Hippocampal formation (tissue), 2 donors: ENCODE measurements at regions not wholly inside any gene's neighbourhood (a gene's known extent, or its start where the extent isn't known, plus 50 kb on each side); places are given as distances from the start of the nearest gene placed in this dataset.
"Not testable (repeated sequence)": the region's sequence is repeated elsewhere in the genome, so short reads cannot be mapped to it uniquely, and the experiment has no call there.

Experiments used
- DNase-seq, 2 donors: peaks; one replicate each; lab custom pipeline; 2025; lab: John Stamatoyannopoulos, UW

DNA sequence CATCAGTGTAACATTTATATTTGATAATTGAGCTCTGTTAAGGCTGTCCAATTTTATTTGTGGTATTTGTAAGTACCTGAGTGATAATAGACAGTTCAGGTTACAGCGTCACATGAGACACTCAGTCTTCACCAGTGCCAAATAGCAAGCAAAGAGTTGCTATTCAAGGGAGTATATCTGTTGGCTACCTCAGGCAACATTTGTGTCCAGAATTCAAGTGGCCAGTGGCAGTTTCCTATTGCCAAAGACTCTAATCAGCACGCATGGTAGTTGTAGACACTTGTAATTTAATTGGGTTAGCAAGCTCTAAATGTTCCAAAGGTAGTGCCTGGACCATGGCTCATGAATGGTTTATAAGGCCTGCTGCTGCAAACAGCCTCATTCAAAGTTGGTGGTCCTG lies 1524.3 kb upstream of the B3GALT2 start:
- DNase-seq: no peak

DNA sequence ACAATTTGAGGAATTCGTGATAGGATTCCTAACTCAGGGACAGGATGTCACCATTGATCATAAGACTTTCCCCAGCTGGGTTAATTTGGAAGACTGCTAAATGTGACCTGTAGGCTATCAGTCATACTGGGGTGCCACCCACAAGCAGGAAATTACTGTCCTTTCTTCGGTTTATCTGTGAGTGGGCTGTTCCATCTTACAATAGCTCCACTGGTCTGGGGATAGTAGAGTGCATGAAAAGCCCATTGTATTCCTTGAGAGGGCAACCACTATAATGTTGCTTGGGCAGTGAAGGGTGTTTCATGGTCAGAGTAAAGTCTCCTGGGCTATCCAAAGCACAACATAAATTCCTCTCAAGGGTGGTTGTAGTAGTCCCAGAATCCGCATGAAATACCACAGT lies 1523.0 kb upstream of the B3GALT2 start:
- no peak for DNase-seq

DNA sequence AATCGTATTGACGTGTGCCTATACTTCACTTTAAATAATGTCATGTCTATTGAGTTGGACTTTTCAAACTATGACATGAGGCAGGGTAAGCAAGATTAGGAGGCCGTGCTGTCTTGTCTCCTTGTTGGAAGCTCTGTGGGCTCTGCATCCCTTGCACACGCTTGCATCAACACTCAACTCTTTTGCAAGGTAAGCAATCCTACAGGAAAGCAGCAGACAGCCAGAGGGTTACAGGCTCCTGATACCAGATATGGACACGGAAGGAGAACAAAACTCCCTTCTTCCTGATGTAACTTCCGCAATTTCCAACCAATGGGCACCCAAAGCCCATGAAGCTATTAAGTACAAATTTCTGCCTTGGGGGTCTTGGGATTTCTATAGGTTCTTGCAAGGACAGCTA lies 1520.7 kb upstream of the B3GALT2 start:
- DNase-seq: no peak

DNA sequence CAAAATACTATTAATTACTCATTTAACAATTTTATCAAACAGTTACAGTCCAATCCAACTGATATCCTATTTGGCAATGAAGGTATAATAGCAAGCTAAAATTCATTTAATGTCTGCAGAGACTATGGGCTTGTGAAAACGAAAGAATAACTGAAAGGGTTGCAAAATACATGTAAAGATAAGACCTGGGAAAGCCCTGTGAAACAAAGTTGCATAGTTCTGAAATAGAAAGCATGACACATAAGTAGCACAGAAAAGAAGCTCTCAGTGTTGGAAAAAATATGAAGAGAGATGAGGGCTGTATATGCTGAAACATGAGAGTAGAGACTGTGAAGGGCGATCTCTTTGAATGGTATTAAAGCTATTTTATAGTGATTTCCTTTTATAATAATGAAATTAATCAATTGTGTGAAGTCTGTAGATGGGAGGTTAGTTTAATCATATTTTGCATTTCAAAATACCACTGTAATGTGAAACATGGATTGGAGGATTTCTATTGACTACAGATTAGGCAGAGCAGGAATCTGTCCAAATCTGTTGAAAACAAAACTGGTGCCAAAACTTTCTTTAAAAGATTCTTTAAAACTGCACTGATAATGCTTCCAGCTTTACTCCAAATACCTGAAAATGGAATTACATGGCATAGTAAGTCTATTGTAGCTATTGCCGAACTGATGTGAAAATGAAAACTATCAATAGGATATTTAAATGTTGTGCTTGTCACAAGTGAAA lies 1518.9 kb upstream of the B3GALT2 start:
- no peak for DNase-seq

DNA sequence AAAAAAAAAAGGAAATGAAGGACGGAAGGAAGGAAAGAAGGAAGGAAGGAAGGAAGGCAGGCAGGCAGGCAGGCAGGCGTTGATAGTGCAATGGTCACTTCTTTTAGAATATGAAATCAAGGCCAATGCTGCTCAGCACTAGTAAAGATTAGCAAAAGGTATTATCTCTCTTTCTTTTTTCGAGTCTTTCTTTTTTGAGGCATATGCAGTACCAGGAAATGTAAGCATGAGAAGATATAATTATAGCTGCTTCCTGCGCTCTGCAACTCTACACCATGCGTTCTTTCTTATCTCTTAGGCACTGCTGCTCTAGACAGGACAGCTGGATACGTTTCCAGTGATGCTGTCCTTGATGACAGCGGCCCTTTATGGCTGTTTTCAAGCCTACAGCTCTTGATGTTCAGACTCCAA lies 1512.5 kb upstream of the B3GALT2 start:
- DNase-seq: no peak

DNA sequence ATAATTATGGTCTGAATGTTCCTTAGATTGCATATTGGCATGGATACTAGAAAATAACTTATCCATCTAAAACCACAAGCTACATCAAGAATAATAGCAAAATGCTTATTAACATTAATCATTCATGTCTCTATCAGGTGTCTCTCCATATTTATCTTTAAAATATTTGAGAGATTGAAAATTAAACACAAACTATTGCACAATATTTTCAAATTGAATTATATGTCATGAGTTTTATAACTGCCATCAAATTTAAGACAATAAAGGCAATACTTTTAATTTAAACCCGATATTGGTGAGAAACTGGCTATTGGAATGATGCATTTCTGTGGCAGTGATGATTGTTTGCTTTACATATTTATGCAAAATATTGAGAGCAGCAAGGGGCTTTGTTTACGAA lies 1506.8 kb upstream of the B3GALT2 start:
- DNase-seq: no peak

DNA sequence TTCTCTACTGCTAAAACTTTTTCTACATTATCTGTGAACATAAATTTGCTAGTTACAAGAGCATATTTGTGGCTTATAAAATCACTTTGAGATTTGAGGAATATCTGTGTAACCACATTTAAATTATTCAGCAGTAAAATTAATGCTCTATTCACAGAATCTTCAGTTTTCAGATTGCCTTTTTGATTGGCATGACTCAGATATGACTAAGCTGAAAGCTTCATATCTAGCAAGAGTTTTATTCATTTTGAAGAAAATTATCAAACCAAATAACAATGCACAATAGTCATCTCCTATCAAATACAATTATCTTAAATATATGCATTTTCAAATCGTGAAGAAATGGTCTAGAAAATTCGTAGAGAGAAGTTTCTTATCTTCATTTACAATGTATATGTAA lies 1498.2 kb upstream of the B3GALT2 start:
- no peak for DNase-seq

DNA sequence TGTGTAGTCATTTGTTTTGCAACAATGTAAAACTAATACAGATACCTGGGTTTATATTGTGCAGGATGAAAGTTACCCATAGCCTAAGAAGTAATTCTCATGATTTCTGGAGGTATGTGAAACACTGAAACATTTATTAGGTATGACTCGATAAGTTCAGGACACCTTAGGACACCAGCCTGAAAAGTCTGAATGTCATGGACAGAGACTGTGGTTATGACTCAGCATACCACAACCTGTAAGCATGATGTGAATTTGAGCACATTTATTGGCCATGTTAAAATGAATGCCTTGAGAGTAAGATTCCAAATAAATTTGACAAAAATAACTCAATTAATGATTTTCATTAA lies 1471.7 kb upstream of the B3GALT2 start:
- no peak for DNase-seq

DNA sequence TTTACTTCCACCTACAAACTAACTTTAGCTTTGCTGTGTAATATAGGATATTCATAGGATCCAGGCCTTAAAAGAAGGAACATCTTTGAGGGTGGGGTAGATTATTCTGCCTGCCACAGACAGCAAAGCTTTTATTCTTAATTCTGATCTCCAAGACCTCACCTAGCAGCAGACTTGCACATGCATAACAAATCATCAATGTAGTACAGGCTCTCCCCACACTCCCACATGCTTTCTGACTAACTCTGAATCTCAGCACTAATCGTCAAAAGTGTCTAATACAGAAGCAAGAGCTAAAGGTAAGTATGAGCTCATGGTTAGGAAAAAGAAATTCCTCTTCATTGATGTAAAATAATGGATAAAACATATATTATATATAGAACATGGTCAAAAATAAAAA lies 1468.5 kb upstream of the B3GALT2 start:
- no peak for DNase-seq

DNA sequence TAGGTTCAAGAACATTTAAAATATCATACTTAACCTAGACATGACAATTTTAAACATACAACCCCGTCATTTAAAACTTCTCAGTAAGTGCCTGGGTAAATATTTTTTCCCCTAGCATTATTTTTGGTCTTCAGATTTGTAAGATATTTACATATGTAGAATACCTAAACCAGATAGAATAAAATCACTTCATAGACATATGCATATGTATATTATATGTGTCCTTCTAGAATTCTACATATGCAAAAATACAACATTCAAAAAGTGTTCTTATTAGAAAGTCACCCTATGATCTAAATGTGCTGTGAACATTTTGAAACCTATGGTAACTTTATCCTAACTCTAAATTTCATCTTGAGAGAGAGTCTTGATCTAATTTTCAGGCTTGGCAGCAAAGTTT lies 1467.0 kb upstream of the B3GALT2 start:
- DNase-seq: no peak

DNA sequence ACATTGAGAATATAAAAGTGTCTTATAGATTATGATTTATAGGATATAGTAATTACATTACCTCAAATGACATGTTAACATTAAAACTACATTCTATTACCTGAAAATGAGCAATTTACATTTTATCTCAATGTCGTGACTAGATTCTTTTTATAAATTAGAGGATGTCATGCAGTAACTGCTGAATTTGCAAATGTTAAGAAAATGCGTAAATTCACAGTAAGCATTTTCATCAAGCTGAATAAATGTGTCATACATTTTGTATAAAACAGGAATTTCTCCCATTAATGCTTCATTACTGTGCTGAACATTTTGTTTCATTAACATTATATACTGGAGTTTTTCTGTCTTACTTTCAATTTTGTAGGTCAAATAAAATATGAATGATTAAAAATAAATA lies 1460.7 kb upstream of the B3GALT2 start:
- no peak for DNase-seq

DNA sequence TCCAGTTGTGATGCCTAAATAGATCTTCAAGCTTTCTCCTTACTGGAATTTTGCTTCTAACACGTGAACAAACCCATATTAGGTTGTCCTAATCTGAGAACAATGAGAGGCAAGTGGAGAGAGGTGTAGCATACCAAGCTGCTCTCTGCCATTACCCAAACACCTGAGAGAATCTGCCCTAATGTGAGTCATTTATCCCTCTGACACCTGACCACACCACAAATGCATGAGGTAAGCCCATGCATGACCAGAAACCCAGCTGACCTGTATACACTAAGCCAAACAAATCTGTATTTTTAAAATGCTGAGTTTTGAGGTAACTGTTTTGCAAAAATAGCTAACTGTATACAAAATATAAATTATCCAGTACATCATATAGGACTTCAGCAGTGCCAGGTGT lies 1458.1 kb upstream of the B3GALT2 start:
- DNase-seq: no peak

DNA sequence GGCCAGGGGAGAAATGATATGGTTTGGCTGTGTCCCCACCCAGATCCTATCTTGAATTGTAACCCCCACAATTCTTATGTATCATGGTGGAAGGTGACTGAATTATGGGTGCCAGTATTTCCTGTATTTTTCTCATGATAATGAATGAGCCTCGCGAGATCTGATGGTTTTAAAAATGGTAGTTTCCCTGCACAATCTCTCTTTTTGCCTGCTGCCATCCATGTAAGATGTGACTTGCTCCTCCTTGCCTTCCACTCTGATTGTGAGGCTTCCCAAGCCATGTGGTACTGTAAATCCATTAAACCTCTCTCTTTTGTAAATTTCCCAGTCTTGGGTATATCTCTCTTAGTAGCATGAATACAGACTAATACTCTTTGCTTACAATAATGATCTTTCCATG lies 1453.9 kb upstream of the B3GALT2 start:
- no peak for DNase-seq

DNA sequence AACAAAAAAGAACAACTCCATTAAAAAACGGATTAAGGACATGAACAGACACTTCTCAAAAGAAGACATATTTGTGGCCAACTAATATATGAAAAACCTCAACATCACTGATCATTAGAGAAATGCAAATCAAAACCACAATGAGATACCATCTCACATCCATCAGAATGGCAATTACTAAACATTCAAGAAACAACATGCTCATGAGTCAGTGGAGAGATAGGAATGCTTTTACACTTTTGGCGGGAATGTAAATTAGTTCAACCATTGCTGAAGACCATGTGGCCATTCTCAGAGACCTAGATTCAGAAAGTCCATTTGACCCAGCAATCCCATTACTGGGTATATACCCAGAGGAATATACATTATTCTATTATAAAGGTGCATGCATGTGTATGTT lies 1442.6 kb upstream of the B3GALT2 start:
- no peak for DNase-seq

DNA sequence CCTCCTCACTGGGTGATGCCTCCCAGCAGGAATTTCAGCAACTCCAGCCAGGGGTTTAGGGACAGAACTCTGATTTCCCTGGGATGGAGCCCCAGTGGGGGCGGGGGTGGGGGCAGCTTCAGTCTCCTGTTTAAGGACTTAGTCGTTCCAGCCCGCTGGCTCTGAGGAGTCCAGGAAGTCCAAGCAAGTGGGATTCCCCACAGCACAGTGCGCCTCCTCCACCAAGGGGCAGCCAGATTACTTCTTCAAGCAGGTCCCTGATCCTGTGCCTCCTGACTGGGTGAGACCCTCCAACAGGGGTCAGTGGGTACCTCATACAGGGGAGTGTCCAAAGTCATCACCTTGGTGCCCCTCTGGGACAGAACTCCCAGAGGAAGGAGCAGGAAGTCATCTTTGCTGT lies 1438.4 kb upstream of the B3GALT2 start:
- DNase-seq: no peak

DNA sequence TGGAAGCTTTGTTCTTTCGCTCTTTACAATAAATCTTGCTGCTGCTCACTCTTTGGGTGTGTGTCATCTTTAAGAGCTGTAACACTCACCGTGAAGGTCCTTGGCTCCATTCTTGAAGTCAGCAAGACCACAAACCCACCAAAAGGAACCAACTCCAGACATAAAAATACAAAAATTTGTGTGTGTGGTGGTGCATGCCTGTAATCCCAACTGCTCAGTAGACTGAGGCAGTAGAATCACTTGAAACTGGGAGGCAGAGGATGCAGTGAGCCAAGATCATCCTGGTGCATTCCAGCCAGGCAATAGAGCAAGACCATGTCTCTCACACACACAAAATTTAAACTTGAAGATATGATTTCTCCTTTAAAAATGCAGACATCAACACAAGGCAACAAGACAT lies 1431.7 kb upstream of the B3GALT2 start:
- no peak for DNase-seq

DNA sequence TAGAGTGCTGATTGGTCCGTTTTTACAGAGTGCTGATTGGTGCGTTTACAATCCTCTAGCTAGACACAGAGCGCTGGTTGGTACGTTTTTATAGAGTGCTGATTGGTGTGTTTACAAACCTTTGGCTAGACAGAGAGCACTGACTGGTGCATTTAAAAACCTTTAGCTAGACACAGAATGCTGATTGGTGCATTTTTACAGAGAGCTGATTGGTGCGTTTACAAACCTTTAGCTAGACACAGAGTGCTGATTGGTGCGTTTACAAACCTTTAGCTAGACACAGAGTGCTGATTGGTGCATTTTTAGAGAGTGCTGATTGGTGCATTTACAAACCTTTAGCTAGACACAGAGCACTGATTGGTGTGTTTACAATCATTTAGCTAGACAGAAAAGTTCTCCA lies 1430.9 kb upstream of the B3GALT2 start:
- DNase-seq: not testable (repeated sequence)

DNA sequence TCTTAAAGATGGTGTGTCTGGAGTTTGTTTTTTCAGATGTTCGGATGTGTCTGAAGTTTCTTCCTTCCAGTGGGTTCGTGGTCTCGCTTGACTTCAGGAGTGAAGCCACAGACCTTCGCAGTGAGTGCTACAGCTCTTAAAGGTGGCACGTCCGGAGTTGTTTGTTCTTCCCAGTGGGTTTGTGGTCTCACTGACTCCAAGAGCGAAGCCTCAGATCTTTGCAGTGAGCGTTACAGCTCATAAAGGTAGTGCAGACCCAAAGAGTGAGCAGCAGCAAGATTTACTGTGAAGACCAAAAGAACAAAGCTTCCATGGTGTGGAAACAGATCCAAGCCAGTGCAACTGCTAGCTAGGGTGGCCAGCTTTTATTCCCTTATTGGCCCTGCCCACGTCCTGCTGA lies 1430.4 kb upstream of the B3GALT2 start:
- no peak for DNase-seq

DNA sequence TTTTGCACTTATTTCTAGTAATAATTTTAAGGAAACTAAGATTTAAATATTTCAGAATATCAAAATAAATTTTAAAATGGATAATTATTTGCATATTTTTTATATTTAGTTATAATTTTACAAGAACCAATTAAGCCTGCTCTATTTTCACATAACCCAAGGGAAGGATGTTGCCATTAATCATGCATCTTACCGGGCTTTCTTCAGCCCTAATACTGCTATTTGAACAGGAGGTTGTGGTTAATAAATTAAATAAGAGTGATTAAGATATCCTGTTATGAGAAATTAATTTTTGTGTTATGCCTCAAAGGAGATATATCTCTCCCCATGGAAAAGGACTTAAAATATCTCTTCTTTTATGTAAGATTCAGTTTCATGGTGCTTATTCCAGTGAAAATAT lies 1415.8 kb upstream of the B3GALT2 start:
- DNase-seq: no peak

DNA sequence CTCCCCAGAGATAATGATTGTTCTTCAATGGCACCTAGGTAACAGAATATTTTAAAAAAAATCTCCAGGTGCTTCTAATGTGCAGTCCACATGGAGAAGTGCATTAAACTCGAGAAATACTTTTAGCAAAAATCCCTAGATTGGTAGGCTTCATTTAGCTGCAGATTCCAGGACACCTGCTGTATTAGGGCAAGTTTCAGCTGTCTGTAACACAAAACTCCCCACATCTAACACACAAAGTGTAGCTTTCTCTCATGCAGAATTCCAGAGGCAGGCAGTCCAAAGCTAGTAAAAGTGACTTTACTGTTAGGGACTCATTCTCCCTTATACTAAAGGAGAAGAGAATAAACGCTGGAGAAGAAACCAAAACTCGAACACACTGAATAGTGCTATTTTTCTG lies 1414.3 kb upstream of the B3GALT2 start:
- no peak for DNase-seq

DNA sequence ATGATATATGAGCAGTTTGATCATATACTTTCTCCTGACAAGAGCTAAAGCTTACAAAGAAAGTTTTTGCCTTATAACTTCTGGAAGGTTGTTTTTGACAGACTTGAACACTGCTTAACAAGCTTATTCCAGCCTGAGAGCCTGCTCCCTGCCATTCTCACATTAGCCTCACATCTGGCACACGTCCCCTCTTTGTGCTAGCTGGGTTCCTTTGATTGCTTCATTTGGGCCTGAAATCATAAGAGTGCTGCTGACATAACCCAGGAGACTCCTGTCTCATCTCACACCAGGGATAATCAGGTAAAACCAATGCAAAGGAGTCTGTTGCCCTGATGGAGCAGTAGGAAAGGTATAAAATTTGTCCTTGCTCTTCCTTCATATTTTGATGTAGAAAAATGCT lies 1411.7 kb upstream of the B3GALT2 start:
- DNase-seq: no peak

DNA sequence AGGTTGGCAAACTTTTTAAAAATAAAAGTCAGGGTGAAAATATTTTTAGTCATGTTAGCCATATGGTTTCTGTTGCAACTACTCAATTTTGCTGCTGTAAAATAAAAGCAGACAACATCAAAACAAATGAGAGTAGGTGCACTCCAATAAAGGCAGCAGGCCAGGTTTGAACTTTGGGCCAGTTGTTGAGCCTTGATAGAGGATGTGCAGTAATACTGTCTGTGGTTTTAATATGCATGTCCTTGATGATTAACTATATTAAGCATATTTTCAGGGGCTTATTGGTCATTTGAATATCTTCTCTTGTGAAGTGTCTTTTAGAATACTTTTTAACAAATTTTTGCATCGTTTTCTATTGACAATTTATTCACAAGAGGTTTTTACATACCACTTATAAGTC lies 1399.9 kb upstream of the B3GALT2 start:
- DNase-seq: no peak

DNA sequence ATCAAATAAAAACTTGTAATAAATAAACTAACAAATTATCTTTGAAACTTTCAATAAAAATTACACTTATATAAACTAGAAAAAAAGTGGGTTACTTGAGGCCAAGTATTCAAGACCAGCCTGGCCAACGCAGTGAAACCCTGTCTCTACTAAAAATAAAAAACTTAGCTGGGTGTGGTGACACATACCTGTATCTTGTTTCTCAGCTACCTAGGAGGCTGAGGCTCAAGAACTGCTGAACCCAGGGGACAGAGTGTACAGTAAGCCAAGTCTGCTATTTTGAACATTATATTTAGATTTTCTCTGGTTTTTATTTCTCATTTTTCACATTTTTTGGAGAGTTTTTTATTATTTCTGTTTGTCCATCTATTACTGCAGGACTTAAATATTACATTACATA lies 1397.6 kb upstream of the B3GALT2 start:
- no peak for DNase-seq

DNA sequence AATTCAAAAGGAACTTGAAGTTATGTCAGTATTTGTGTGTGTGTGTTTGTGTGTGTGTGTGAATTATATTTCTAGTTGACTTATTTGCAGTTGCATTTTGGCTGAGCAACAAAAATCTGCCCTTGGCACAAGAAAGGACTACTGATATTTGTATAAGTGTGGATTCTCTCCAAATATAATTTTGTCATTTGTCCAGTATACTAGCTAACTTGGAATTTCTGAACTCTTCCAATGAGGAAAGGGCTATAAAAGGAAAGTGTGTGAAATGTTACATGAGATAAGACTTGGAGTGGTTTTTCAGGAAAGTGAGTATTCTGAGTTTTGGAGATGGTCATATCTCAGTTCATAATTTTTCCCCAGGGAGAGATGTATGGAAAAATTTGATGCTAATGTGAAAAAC lies 1384.1 kb upstream of the B3GALT2 start:
- no peak for DNase-seq

DNA sequence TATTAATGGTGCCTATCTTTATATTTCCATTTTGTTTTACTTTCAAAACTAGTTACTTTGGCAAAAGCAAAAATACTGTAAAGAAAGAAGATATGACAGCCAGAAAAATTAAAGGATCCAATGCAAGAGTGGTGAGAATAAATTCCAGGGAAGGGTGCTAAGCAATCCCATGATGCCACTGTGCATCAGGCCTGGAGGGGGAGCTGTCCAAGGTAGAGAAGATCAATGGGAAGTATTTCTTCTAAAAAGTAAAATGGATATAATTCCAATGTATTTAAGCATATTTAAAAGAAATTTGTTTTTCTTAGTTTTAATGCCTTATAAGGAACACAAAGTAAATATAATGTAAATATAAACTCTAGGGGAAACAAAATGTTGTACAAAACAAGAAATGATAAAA lies 1382.2 kb upstream of the B3GALT2 start:
- DNase-seq: no peak
